Fibroblast of mammary gland (primary cell): ENCODE measurements at regions not wholly inside any gene's neighbourhood (a gene's known extent, or its start where the extent isn't known, plus 50 kb on each side); places are given as distances from the start of the nearest gene placed in this dataset.

Experiments used
- DNase-seq: peaks from one replicate; pipeline ENCODE4 v3.0.0-alpha.2; 2010; ENCODE audit warnings: low read depth
- H3K4me3 ChIP-seq: 2 replicates; pipeline ENCODE4 v1.5.1; 2011; ENCODE audit warnings: low read depth, mild to moderate bottlenecking, low read length, moderate library complexity; ENCODE audit not compliant: control insufficient read depth
- CTCF ChIP-seq: conservative IDR thresholded peaks from 2 replicates; pipeline ENCODE4 v1.5.1; 2011; ENCODE audit warnings: low read depth, low read length, inconsistent platforms; ENCODE audit not compliant: control insufficient read depth, insufficient read depth

GRCh38 chr6:91681296-91681695, 1094.4 kb upstream of the MAP3K7 start:
- TF ChIP-seq CTCF = no peak
- no peak overlapping the region for H3K4me3 ChIP-seq
- DNase-seq = no peak

GRCh38 chr6:91678679-91679446, 1092.0 kb upstream of the MAP3K7 start:
- DNase-seq = no peak
- no peak overlapping the region for H3K4me3 ChIP-seq
- TF ChIP-seq CTCF = no peak

DNA sequence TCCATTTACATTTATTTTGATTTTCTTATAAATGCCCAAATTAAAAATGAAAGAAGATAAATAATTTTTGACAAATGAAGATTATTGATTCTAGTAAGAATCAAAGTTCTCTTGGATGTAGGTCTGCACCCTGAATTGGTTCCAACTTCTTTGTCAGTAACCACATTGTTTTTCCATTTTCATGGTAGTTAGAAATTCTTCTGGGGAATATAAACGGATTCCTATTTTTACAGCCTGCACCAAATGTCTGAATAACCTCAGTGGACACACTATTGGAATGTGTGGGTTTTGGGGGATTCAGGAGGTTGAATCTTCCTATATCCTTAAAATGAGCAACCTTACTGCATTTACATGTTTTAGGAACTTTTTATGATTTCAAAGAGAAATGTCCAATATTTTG, 1085.3 kb upstream of the MAP3K7 start:
- no peak for TF ChIP-seq CTCF
- no peak overlapping the region for H3K4me3 ChIP-seq
- DNase-seq = no peak

GRCh38 chr6:91669871-91670268, 1083.0 kb upstream of the MAP3K7 start:
- H3K4me3 ChIP-seq = no peak overlapping the region
- no peak for DNase-seq
- TF ChIP-seq CTCF = no peak

- DNase-seq = no peak
- no peak for TF ChIP-seq CTCF
- H3K4me3 ChIP-seq = no peak overlapping the region
These were observed 1082.4 kb upstream of the MAP3K7 start for GRCh38 chr6:91669154-91669870.

GRCh38 chr6:91667596-91667995, 1080.7 kb upstream of the MAP3K7 start:
- no peak overlapping the region for H3K4me3 ChIP-seq
- TF ChIP-seq CTCF = no peak
- DNase-seq = no peak
